Myocyte (in vitro differentiated cells): ENCODE measurements at regions not wholly inside any gene's neighbourhood (a gene's known extent, or its start where the extent isn't known, plus 50 kb on each side); places are given as distances from the start of the nearest gene placed in this dataset.
"Not testable (repeated sequence)": the region's sequence is repeated elsewhere in the genome, so short reads cannot be mapped to it uniquely, and the experiment has no call there.

ENCODE experiments used
- DNase-seq: peaks from one replicate; pipeline ENCODE4 v3.0.0-alpha.2; 2012; ENCODE audit warnings: low read depth

GRCh38 chr12:11446372-11446771, 51.0 kb upstream of the PRB2 start:
- peak; percentile 10 for DNase-seq

- DNase-seq, result no peak
Observed at GRCh38 chr12:11457996-11458645, 62.8 kb upstream of the PRB2 start.

GRCh38 chr12:11460343-11461023, 65.1 kb upstream of the PRB2 start:
- no peak for DNase-seq

- DNase-seq, result no peak
Observed at GRCh38 chr12:11461433-11461832, 66.1 kb upstream of the PRB2 start.

- no peak for DNase-seq
Observed at GRCh38 chr12:11477110-11477509, 81.7 kb upstream of the PRB2 start.

- DNase-seq, result peak; percentile 46
Observed at GRCh38 chr12:11482955-11483354, 87.6 kb upstream of the PRB2 start.

GRCh38 chr12:11486623-11487444, 91.5 kb upstream of the PRB2 start:
- peak; percentile 89 for DNase-seq

- no peak for DNase-seq
Observed at GRCh38 chr12:11496157-11496851, 100.9 kb upstream of the PRB2 start.

GRCh38 chr12:11497438-11497837, 102.1 kb upstream of the PRB2 start:
- no peak for DNase-seq

- no peak for DNase-seq
Observed at GRCh38 chr12:11497995-11498394, 102.6 kb upstream of the PRB2 start.

- DNase-seq, result not testable (repeated sequence)
Observed at GRCh38 chr12:11498574-11498973, 103.2 kb upstream of the PRB2 start.

GRCh38 chr12:11499806-11500187, 104.4 kb upstream of the PRB2 start:
- DNase-seq, result no peak

- peak; percentile 72 for DNase-seq
Observed at GRCh38 chr12:11500188-11500860, 105.0 kb upstream of the PRB2 start.

GRCh38 chr12:11500861-11501230, 105.5 kb upstream of the PRB2 start:
- no peak for DNase-seq

GRCh38 chr12:11508699-11509098, 113.3 kb upstream of the PRB2 start:
- no peak for DNase-seq

GRCh38 chr12:11509326-11509725, 114.0 kb upstream of the PRB2 start:
- no peak for DNase-seq

- DNase-seq, result no peak
Observed at GRCh38 chr12:11510671-11511070, 115.3 kb upstream of the PRB2 start.

GRCh38 chr12:11513288-11513687, 117.9 kb upstream of the PRB2 start:
- DNase-seq, result peak; percentile 2

- DNase-seq, result no peak
Observed at GRCh38 chr12:11517080-11517479, 121.7 kb upstream of the PRB2 start.

- no peak for DNase-seq
Observed at GRCh38 chr12:11524446-11524845, 125.0 kb upstream of the ETV6 start.

GRCh38 chr12:11534064-11534463, 115.4 kb upstream of the ETV6 start:
- DNase-seq, result no peak
